PC-9 (cell line): ENCODE measurements at regions not wholly inside any gene's neighbourhood (a gene's known extent, or its start where the extent isn't known, plus 50 kb on each side); places are given as distances from the start of the nearest gene placed in this dataset.

Experiments used
- BruUV-seq: library from RNA; stranded (reverse); fragments of 400-500 nt; replicated peaks from 2 replicates; lab custom pipeline; 2021; lab: Mats Ljungman, UMichigan
- CTCF ChIA-PET: fragments of 300-600 bp; sonication (Branson Sonifier 250); formaldehyde crosslinking; loops from one replicate; lab custom pipeline; 2022; ENCODE audit warnings: antibody characterized with exemption; lab: Charles Lee
- POLR2A ChIA-PET: fragments of 300-600 bp; sonication (Branson Sonifier 250); formaldehyde crosslinking; loops from one replicate; lab custom pipeline; 2022; ENCODE audit warnings: antibody characterized with exemption; ENCODE audit not compliant: unreplicated experiment; lab: Charles Lee
- DNase-seq, 2 experiments: peaks; one replicate each; pipeline versions ENCODE4 v3.0.0 to v3.0.0-alpha.2; 2015 to 2022; ENCODE audit warnings: mixed read lengths in 1 of 2
- H2AFZ ChIP-seq: fragments of 200-600 bp; sonication (generic); 2 replicates; pipeline ENCODE4 v1.8.1; 2017; ENCODE audit warnings: antibody characterized with exemption
- H3F3A ChIP-seq: fragments of 200-600 bp; sonication (generic); 2 replicates; pipeline ENCODE4 v1.8.1; 2017; ENCODE audit warnings: antibody characterized with exemption, mild to moderate bottlenecking, low read depth; ENCODE audit not compliant: insufficient read depth
- H3K27ac ChIP-seq: fragments of 200-600 bp; sonication (generic); 2 replicates; pipeline ENCODE4 v1.6.1; 2016; ENCODE audit warnings: mixed run types
- H3K27me3 ChIP-seq: fragments of 200-600 bp; sonication (generic); 2 replicates; pipeline ENCODE4 v1.6.1; 2016; ENCODE audit warnings: low read depth, mixed run types; ENCODE audit not compliant: insufficient read depth
- H3K36me3 ChIP-seq: fragments of 200-600 bp; sonication (generic); 2 replicates; pipeline ENCODE4 v1.6.1; 2016; ENCODE audit warnings: low read depth, mixed run types
- H3K4me1 ChIP-seq: fragments of 200-600 bp; sonication (generic); replicated peaks from 2 replicates; pipeline ENCODE4 v1.6.1; 2016; ENCODE audit warnings: mixed run types; ENCODE audit not compliant: insufficient read depth
- H3K4me2 ChIP-seq: fragments of 200-600 bp; sonication (generic); 2 replicates; pipeline ENCODE4 v1.6.1; 2017; ENCODE audit warnings: mixed run types
- H3K4me3 ChIP-seq: fragments of 200-600 bp; sonication (generic); 2 replicates; pipeline ENCODE4 v1.6.1; 2016; ENCODE audit warnings: mixed run types
- H3K79me2 ChIP-seq: fragments of 200-600 bp; sonication (generic); 2 replicates; pipeline ENCODE4 v1.6.1; 2017; ENCODE audit warnings: low read depth, mixed run types
- H3K9me2 ChIP-seq: fragments of 200-600 bp; sonication (generic); 2 replicates; pipeline ENCODE4 v1.8.1; 2017; ENCODE audit warnings: mild to moderate bottlenecking; ENCODE audit not compliant: insufficient read depth
- H3K9me3 ChIP-seq: fragments of 200-600 bp; sonication (generic); 2 replicates; pipeline ENCODE4 v1.8.1; 2016; ENCODE audit warnings: low read depth; ENCODE audit not compliant: insufficient read depth
- H4K20me1 ChIP-seq: fragments of 200-600 bp; sonication (generic); 2 replicates; pipeline ENCODE4 v1.8.1; 2017; ENCODE audit not compliant: insufficient read depth
- CTCF ChIP-seq: fragments of 200-600 bp; sonication (generic); conservative IDR thresholded peaks from 2 replicates; pipeline ENCODE4 v1.6.1; 2017; ENCODE audit warnings: mixed run types, antibody characterized with exemption, mild to moderate bottlenecking, moderate library complexity
- EZH2 ChIP-seq: fragments of 200-600 bp; sonication (generic); IDR thresholded peaks from 2 replicates; pipeline ENCODE4 v1.8.0; 2017; ENCODE audit warnings: antibody characterized with exemption, low read depth
- intact Hi-C: fragments of 100-400 bp; cut with micrococcal nuclease; formaldehyde crosslinking; loops from one replicate; pipeline ENCODE4 v1.10.0; 2022; ENCODE audit not compliant: unreplicated experiment

GRCh38 chr15:77846360-77846759 is 213.6 kb upstream of the LINGO1 start:
- Histone ChIP-seq H3K36me3 (no peaks in the 10 kb centered on the region), H3K4me3 (no peak overlapping the region), H2AFZ (no peak overlapping the region), H3K4me2 (no peak overlapping the region), H3K27me3 (peaks cover 44% of the 10 kb centered on the region), H3K4me1 (peaks cover 5% of the 10 kb centered on the region), H3K27ac (no peak overlapping the region), H3K9me2 (no peaks in the 10 kb centered on the region), H3K9me3 (no peaks in the 10 kb centered on the region), H3K79me2 (no peaks in the 10 kb centered on the region), H3F3A (no peaks in the 10 kb centered on the region), H4K20me1 (no peaks in the 10 kb centered on the region)
- ChIA-PET CTCF (no interaction called here), POLR2A (no interaction called here)
- TF ChIP-seq EZH2 (no peak), CTCF (no peak)
- intact Hi-C loops, result no loop called here
- no peak for DNase-seq
- BruUV-seq, result no TSS peak

- Histone ChIP-seq H3K79me2 (no peaks in the 10 kb centered on the region), H3K9me3 (no peaks in the 10 kb centered on the region), H3K36me3 (no peaks in the 10 kb centered on the region), H3K4me1 (peaks cover 13% of the 10 kb centered on the region), H3K4me2 (no peak overlapping the region), H3K27me3 (peaks cover 36% of the 10 kb centered on the region), H3K27ac (no peak overlapping the region), H3K9me2 (no peaks in the 10 kb centered on the region), H3K4me3 (no peak overlapping the region), H4K20me1 (no peaks in the 10 kb centered on the region), H2AFZ (no peak overlapping the region), H3F3A (peaks cover 4% of the 10 kb centered on the region; the same call in 1 of the 2 replicates)
- DNase-seq, result no peak
- ChIA-PET CTCF (no interaction called here), POLR2A (no interaction called here)
- intact Hi-C loops, result no loop called here
- no TSS peak for BruUV-seq
- TF ChIP-seq CTCF (no peak), EZH2 (no peak)
These were observed 212.2 kb upstream of the LINGO1 start for GRCh38 chr15:77844798-77845446.

- intact Hi-C loops, result no loop called here
These were observed 210.8 kb upstream of the LINGO1 start for GRCh38 chr15:77843546-77843945.

More at GRCh38 chr15:77843546-77843945, 210.8 kb upstream of the LINGO1 start:
- no peak for DNase-seq
- Histone ChIP-seq H3K4me1 (peaks cover 13% of the 10 kb centered on the region), H3K9me3 (no peaks in the 10 kb centered on the region), H3F3A (peaks cover 4% of the 10 kb centered on the region; the same call in 1 of the 2 replicates), H3K9me2 (no peaks in the 10 kb centered on the region), H3K4me3 (no peak overlapping the region), H3K36me3 (no peaks in the 10 kb centered on the region), H2AFZ (no peak overlapping the region), H3K4me2 (no peak overlapping the region), H3K27me3 (peaks cover 41% of the 10 kb centered on the region), H3K79me2 (no peaks in the 10 kb centered on the region), H4K20me1 (no peaks in the 10 kb centered on the region), H3K27ac (no peak overlapping the region)
- no TSS peak for BruUV-seq
- CTCF ChIA-PET, result interaction anchor here (0.6 kb wide), 1 partner anchor 216 kb away, joined by 6 read pairs; no protein-coding TSS in a partner anchor
- POLR2A ChIA-PET, result no interaction called here
- TF ChIP-seq CTCF (no peak), EZH2 (no peak)
